IMR-90 (cell line): ENCODE measurements at regions not wholly inside any gene's neighbourhood (a gene's known extent, or its start where the extent isn't known, plus 50 kb on each side); places are given as distances from the start of the nearest gene placed in this dataset.

Source experiments
- ATAC-seq: fragments of 200-7000 bp; cut with Tn5 transposase; 2 replicates; pipeline ENCODE4 v1.9.1; 2020; ENCODE audit warnings: low read depth, mild to moderate bottlenecking, moderate library complexity
- BruUV-seq: library from RNA; stranded (reverse); fragments of 400-500 nt; replicated peaks from 2 replicates; lab custom pipeline; 2021; lab: Mats Ljungman, UMichigan
- CTCF ChIA-PET: fragments of 300-600 bp; formaldehyde crosslinking; extraction: SDS; loops from one replicate; lab custom pipeline; 2021; ENCODE audit warnings: antibody characterized with exemption; lab: Yijun Ruan, JAX
- POLR2A ChIA-PET: fragments of 300-600 bp; sonication (Branson Sonifier 250); formaldehyde crosslinking; loops from one replicate; lab custom pipeline; 2022; ENCODE audit warnings: antibody characterized with exemption; ENCODE audit not compliant: unreplicated experiment; lab: Charles Lee
- DNase-seq: peaks from one replicate; pipeline ENCODE4 v3.0.0; 2013
- H2AFZ ChIP-seq: replicated peaks from 2 replicates; pipeline ENCODE3; 2013; ENCODE audit warnings: low read length, mild to moderate bottlenecking; ENCODE audit not compliant: poor library complexity
- H2AK5ac ChIP-seq: 2 replicates; pipeline ENCODE4 v1.6.1; 2013; ENCODE audit warnings: low read depth, low read length, inconsistent platforms
- H2AK9ac ChIP-seq: replicated peaks from 2 replicates; pipeline ENCODE3; 2013; ENCODE audit warnings: mild to moderate bottlenecking, low read depth, low read length, moderate library complexity; ENCODE audit not compliant: poor library complexity
- H2BK120ac ChIP-seq: 2 replicates; pipeline ENCODE4 v1.6.1; 2013; ENCODE audit warnings: low read depth, low read length, inconsistent platforms
- H2BK15ac ChIP-seq: 3 replicates; pipeline ENCODE4 v1.6.1; 2013; ENCODE audit warnings: low read depth, low read length, inconsistent platforms
- H2BK20ac ChIP-seq: 2 replicates; pipeline ENCODE4 v1.6.1; 2013; ENCODE audit warnings: low read depth, mild to moderate bottlenecking, inconsistent platforms, low read length, moderate library complexity
- H2BK5ac ChIP-seq: 2 replicates; pipeline ENCODE4 v1.6.1; 2013; ENCODE audit warnings: mild to moderate bottlenecking, low read depth, low read length, inconsistent platforms; ENCODE audit not compliant: poor library complexity, severe bottlenecking
- H3K14ac ChIP-seq: replicated peaks from 2 replicates; pipeline ENCODE4 v1.6.1; 2013; ENCODE audit warnings: low read depth, low read length, inconsistent platforms
- H3K18ac ChIP-seq: 2 replicates; pipeline ENCODE4 v1.6.1; 2013; ENCODE audit warnings: low read depth, low read length, control low read depth
- H3K23ac ChIP-seq: 2 replicates; pipeline ENCODE4 v1.6.1; 2013; ENCODE audit warnings: low read depth, low read length, inconsistent platforms
- H3K27ac ChIP-seq: 2 replicates; pipeline ENCODE4 v1.5.1; 2013; ENCODE audit warnings: mild to moderate bottlenecking, control low read depth, low read length; ENCODE audit not compliant: insufficient read depth
- H3K27me3 ChIP-seq: 2 replicates; pipeline ENCODE4 v1.6.1; 2013; ENCODE audit warnings: low read length; ENCODE audit not compliant: control insufficient read depth, insufficient read depth
- H3K36me3 ChIP-seq: 2 replicates; pipeline ENCODE4 v1.6.1; 2013; ENCODE audit warnings: low read length, mixed read lengths; ENCODE audit not compliant: control insufficient read depth, insufficient read depth
- H3K4ac ChIP-seq: 2 replicates; pipeline ENCODE4 v1.6.1; 2013; ENCODE audit warnings: low read depth, low read length, inconsistent platforms
- H3K4me1 ChIP-seq: 2 replicates; pipeline ENCODE4 v1.6.1; 2013; ENCODE audit warnings: low read length, mixed read lengths; ENCODE audit not compliant: control insufficient read depth, insufficient read depth
- H3K4me2 ChIP-seq: 2 replicates; pipeline ENCODE4 v1.6.1; 2013; ENCODE audit warnings: low read depth, mild to moderate bottlenecking, control low read depth, low read length, moderate library complexity
- H3K4me3 ChIP-seq: 2 replicates; pipeline ENCODE4 v1.5.1; 2013; ENCODE audit warnings: low read depth, mild to moderate bottlenecking, control low read depth, low read length, moderate library complexity; ENCODE audit not compliant: insufficient read depth
- H3K56ac ChIP-seq: 2 replicates; pipeline ENCODE4 v1.6.1; 2013; ENCODE audit warnings: low read length, inconsistent platforms; ENCODE audit not compliant: insufficient read depth; ENCODE audit errors: extremely low read depth
- H3K79me1 ChIP-seq, 2 experiments: 2 replicates each; pipeline ENCODE4 v1.6.1; 2013; ENCODE audit warnings: low read length in 2 of 2, inconsistent platforms in 1 of 2, low read depth in 1 of 2
- H3K9ac ChIP-seq: 2 replicates; pipeline ENCODE4 v1.6.1; 2013; ENCODE audit warnings: low read depth, low read length, control low read depth
- H3K9me1 ChIP-seq: 2 replicates; pipeline ENCODE4 v1.6.1; 2013; ENCODE audit warnings: low read length, inconsistent platforms; ENCODE audit not compliant: insufficient read depth
- H3K9me3 ChIP-seq: 2 replicates; pipeline ENCODE4 v1.6.1; 2013; ENCODE audit warnings: low read length; ENCODE audit not compliant: control insufficient read depth, insufficient read depth
- H4K20me1 ChIP-seq: 2 replicates; pipeline ENCODE4 v1.6.1; 2013; ENCODE audit warnings: low read length, inconsistent platforms; ENCODE audit not compliant: insufficient read depth
- H4K5ac ChIP-seq: 2 replicates; pipeline ENCODE4 v1.6.1; 2013; ENCODE audit warnings: mild to moderate bottlenecking, low read depth, low read length, control low read depth
- H4K8ac ChIP-seq, 2 experiments: 2 replicates each; pipeline ENCODE4 v1.6.1; 2013; ENCODE audit warnings: low read depth in 2 of 2, low read length in 2 of 2, control low read depth in 1 of 2, inconsistent platforms in 1 of 2
- H4K91ac ChIP-seq: 2 replicates; pipeline ENCODE4 v1.6.1; 2013; ENCODE audit warnings: low read depth, low read length, inconsistent platforms; ENCODE audit not compliant: insufficient read depth
- BHLHE40 ChIP-seq: fragments of 150-350 bp; IDR thresholded peaks from 2 replicates; pipeline ENCODE4 v1.6.1; 2016; ENCODE audit warnings: mild to moderate bottlenecking, low read depth, low read length
- CEBPB ChIP-seq: IDR thresholded peaks from 2 replicates; pipeline ENCODE4 v1.6.1; 2012; ENCODE audit warnings: low read depth, low read length, improper control_type of control experiment
- CHD1 ChIP-seq: IDR thresholded peaks from 2 replicates; pipeline ENCODE4 v1.6.1; 2012; ENCODE audit warnings: low read depth, low read length, improper control_type of control experiment
- ELK1 ChIP-seq: fragments of 150-350 bp; IDR thresholded peaks from 2 replicates; pipeline ENCODE4 v1.6.1; 2016; ENCODE audit warnings: low read depth, mild to moderate bottlenecking, low read length, moderate library complexity, borderline replicate concordance
- FOS ChIP-seq: fragments of 150-350 bp; IDR thresholded peaks from 2 replicates; pipeline ENCODE4 v1.6.1; 2016; ENCODE audit warnings: low read depth, low read length
- MAFK ChIP-seq: IDR thresholded peaks from 2 replicates; pipeline ENCODE4 v1.6.1; 2012; ENCODE audit warnings: low read depth, low read length, improper control_type of control experiment
- MAZ ChIP-seq: IDR thresholded peaks from 2 replicates; pipeline ENCODE4 v1.6.1; 2012; ENCODE audit warnings: low read depth, mild to moderate bottlenecking, low read length, improper control_type of control experiment, moderate library complexity, borderline replicate concordance
- MXI1 ChIP-seq: IDR thresholded peaks from 2 replicates; pipeline ENCODE4 v1.6.1; 2012; ENCODE audit warnings: low read depth, mild to moderate bottlenecking, low read length, moderate library complexity, borderline replicate concordance
- NFE2L2 ChIP-seq: fragments of 150-350 bp; IDR thresholded peaks from 2 replicates; pipeline ENCODE4 v1.6.1; 2016; ENCODE audit warnings: low read depth, mild to moderate bottlenecking, low read length
- POLR2A ChIP-seq: IDR thresholded peaks from 2 replicates; pipeline ENCODE4 v1.6.1; 2012; ENCODE audit warnings: mild to moderate bottlenecking, low read depth, low read length
- RAD21 ChIP-seq: IDR thresholded peaks from 2 replicates; pipeline ENCODE4 v1.6.1; 2012; ENCODE audit warnings: low read length, improper control_type of control experiment
- RCOR1 ChIP-seq: IDR thresholded peaks from 2 replicates; pipeline ENCODE4 v1.6.1; 2012; ENCODE audit warnings: mild to moderate bottlenecking, low read length, improper control_type of control experiment; ENCODE audit not compliant: insufficient replicate concordance
- RFX5 ChIP-seq: IDR thresholded peaks from 2 replicates; pipeline ENCODE4 v1.8.0; 2012; ENCODE audit warnings: low read depth, mild to moderate bottlenecking, low read length, moderate library complexity
- SMC3 ChIP-seq: fragments of 150-350 bp; IDR thresholded peaks from 2 replicates; pipeline ENCODE4 v1.6.1; 2016; ENCODE audit warnings: low read depth, mild to moderate bottlenecking, antibody characterized with exemption, low read length, moderate library complexity
- WGBS, 2 experiments: methylation state at CpG; one replicate each; pipeline versions ENCODE4 v1.1.5 to v1.1.7; 2013; ENCODE audit warnings: missing lambda C conversion rate in 2 of 2; ENCODE audit not compliant: insufficient read length in 1 of 2; ENCODE audit errors: extremely low coverage in 2 of 2; 5-methylcytosine and 5-hydroxymethylcytosine counted together
- dilution Hi-C: fragments of 300-500 bp; cut with HindIII; formaldehyde crosslinking; loops from one replicate; pipeline ENCODE4 v1.14.3; 2018; ENCODE audit warnings: low sequenced_read_pairs; ENCODE audit not compliant: unreplicated experiment
- in situ Hi-C: fragments of 300-500 bp; cut with MboI; formaldehyde crosslinking; loops from 3 replicates; pipeline ENCODE4 v1.14.3; 2019; ENCODE audit warnings: low sequenced_read_pairs, inconsistent platforms, mixed read lengths
- intact Hi-C: fragments of 100-400 bp; cut with micrococcal nuclease; formaldehyde crosslinking; loops from 2 replicates; pipeline ENCODE4 v1.10.0; 2022
- TF ChIP-seq, protein P1 (sequence below): conservative IDR thresholded peaks from 2 replicates; pipeline ENCODE4 v1.5.1; 2012; ENCODE audit warnings: mild to moderate bottlenecking, low read depth, low read length, improper control_type of control experiment
- TF ChIP-seq, protein P2 (sequence below): fragments of 150-350 bp; IDR thresholded peaks from 2 replicates; pipeline ENCODE4 v1.6.1; 2017; ENCODE audit warnings: mild to moderate bottlenecking, antibody characterized with exemption, low read length, low read depth

DNA sequence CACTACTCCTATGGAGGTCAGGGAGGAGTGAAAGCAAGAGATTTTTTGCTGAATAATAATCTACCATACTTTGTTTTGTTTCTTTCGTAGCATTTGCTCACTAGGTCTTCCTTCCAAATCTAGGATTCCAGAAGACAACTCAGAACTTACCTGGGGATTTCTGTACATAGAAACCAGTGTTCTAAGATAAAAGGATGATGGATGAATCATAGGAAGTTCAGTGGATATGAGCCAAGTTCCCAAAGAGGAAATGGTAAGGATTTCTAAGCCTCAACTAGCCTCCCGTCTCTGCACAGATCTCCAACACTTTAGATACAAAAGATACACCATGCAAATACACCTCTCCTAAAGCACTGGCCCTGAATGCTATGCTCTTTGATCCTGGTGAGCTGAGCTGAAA is 283.9 kb downstream of the TAFA4 start:
- DNase-seq (no peak), ATAC-seq (no peak)
- Histone ChIP-seq H3K27me3 (no peaks in the 10 kb centered on the region), H2AFZ (no peak overlapping the region), H2AK9ac (no peak overlapping the region), H4K5ac (no peak overlapping the region), H3K79me1 (no peaks in the 10 kb centered on the region), H3K9ac (no peak overlapping the region), H4K20me1 (no peaks in the 10 kb centered on the region), H3K36me3 (no peaks in the 10 kb centered on the region), H3K23ac (no peak overlapping the region), H4K91ac (no peak overlapping the region), H2AK5ac (no peak overlapping the region), H3K18ac (no peak overlapping the region), H3K4me1 (no peaks in the 10 kb centered on the region), H3K27ac (no peak overlapping the region), H3K4me3 (no peak overlapping the region), H3K9me1 (no peaks in the 10 kb centered on the region), H3K9me3 (peaks cover 16% of the 10 kb centered on the region), H3K14ac (no peak overlapping the region), H3K56ac (no peak overlapping the region), H2BK20ac (no peak overlapping the region), H2BK5ac (no peak overlapping the region), H2BK15ac (no peak overlapping the region), H4K8ac (no peak overlapping the region), H3K4me2 (no peak overlapping the region), H3K4ac (no peak overlapping the region), H2BK120ac (no peak overlapping the region)
- in situ Hi-C loops: no loop called here
- BruUV-seq: no TSS peak
- POLR2A ChIA-PET: no interaction called here
- dilution Hi-C loops: no loop called here
- WGBS, 2 experiments: no CpG with 5 or more reads among the region's 2 CpGs
- CTCF ChIA-PET: no interaction called here
- intact Hi-C loops: no loop called here
- TF ChIP-seq RAD21: no peak
- no peak for TF ChIP-seq MXI1
- TF ChIP-seq MAZ: no peak
- TF ChIP-seq CHD1: no peak
- no peak for TF ChIP-seq BHLHE40
- TF ChIP-seq, protein P1, sequence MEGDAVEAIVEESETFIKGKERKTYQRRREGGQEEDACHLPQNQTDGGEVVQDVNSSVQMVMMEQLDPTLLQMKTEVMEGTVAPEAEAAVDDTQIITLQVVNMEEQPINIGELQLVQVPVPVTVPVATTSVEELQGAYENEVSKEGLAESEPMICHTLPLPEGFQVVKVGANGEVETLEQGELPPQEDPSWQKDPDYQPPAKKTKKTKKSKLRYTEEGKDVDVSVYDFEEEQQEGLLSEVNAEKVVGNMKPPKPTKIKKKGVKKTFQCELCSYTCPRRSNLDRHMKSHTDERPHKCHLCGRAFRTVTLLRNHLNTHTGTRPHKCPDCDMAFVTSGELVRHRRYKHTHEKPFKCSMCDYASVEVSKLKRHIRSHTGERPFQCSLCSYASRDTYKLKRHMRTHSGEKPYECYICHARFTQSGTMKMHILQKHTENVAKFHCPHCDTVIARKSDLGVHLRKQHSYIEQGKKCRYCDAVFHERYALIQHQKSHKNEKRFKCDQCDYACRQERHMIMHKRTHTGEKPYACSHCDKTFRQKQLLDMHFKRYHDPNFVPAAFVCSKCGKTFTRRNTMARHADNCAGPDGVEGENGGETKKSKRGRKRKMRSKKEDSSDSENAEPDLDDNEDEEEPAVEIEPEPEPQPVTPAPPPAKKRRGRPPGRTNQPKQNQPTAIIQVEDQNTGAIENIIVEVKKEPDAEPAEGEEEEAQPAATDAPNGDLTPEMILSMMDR: no peak
- no peak for TF ChIP-seq NFE2L2
- no peak for TF ChIP-seq MAFK
- no peak for TF ChIP-seq RCOR1
- TF ChIP-seq ELK1: no peak
- TF ChIP-seq SMC3: no peak
- TF ChIP-seq CEBPB: no peak
- no peak for TF ChIP-seq RFX5
- TF ChIP-seq FOS: no peak
- TF ChIP-seq, protein P2, sequence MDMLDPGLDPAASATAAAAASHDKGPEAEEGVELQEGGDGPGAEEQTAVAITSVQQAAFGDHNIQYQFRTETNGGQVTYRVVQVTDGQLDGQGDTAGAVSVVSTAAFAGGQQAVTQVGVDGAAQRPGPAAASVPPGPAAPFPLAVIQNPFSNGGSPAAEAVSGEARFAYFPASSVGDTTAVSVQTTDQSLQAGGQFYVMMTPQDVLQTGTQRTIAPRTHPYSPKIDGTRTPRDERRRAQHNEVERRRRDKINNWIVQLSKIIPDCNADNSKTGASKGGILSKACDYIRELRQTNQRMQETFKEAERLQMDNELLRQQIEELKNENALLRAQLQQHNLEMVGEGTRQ: no peak
- no peak for TF ChIP-seq POLR2A
